ENCODE measurements at regions not wholly inside any gene's neighbourhood (a gene's known extent, or its start where the extent isn't known, plus 50 kb on each side); places are given as distances from the start of the nearest gene placed in this dataset.

GRCh38 chr1:234897390-234897749 lies 231.3 kb downstream of the TOMM20 start:
- TF ChIP-seq REST (IDR thresholded peaks at IDR 0.05; ENCODE audit: insufficient read depth in 1 of 2, low read depth in 2 of 2, low read length in 1 of 2) = no peak
- no peak for TF ChIP-seq TCF7L2 (IDR thresholded peaks at IDR 0.05; ENCODE audit: low read depth, low read length)
- no peak for TF ChIP-seq CTCF (IDR thresholded peaks at IDR 0.05)
- no peak for TF ChIP-seq POLR2AphosphoS5 (IDR thresholded peaks at IDR 0.05; ENCODE audit: low read depth, low read length)
- TF ChIP-seq SIN3A (IDR thresholded peaks at IDR 0.05; ENCODE audit: borderline replicate concordance, insufficient read depth, low read depth, low read length) = no peak
- Histone ChIP-seq H3K27ac (ENCODE audit: low read length) (peak overlapping the region; percentile 81), H3K4me1 (ENCODE audit: control insufficient read depth, insufficient read depth, low read length) (peaks cover 34% of the 10 kb centered on the region), H3K36me3 (ENCODE audit: control insufficient read depth, insufficient read depth, low read length) (no peaks in the 10 kb centered on the region), H3K9me3 (ENCODE audit: control insufficient read depth, insufficient read depth, low read depth, low read length) (no peaks in the 10 kb centered on the region), H3K27me3 (ENCODE audit: control insufficient read depth, insufficient read depth, low read length) (no peaks in the 10 kb centered on the region), H3K4me3 (ENCODE audit: low read depth in 2 of 2, low read length in 2 of 2) (no peak overlapping the region)
- in situ Hi-C loops (cut with HindIII; ENCODE audit: low pct_unique_long_range_greater_than_20kb, low sequenced_read_pairs) (no loop called here), intact Hi-C loops (cut with micrococcal nuclease; ENCODE audit: unreplicated experiment) (no loop called here)
- no peak for DNase-seq (ENCODE audit: low read depth, low spot score)
- ChIA-PET CTCF (no interaction called here), POLR2A (no interaction called here)
- no TSS peak for BruUV-seq (replicated peaks)
- no peak for ATAC-seq

GRCh38 chr1:234896477-234897389 lies 231.9 kb downstream of the TOMM20 start:
- CTCF ChIA-PET = no interaction called here
- Histone ChIP-seq H3K4me1 (ENCODE audit: control insufficient read depth, insufficient read depth, low read length) (peaks cover 40% of the 10 kb centered on the region), H3K27ac (ENCODE audit: low read length) (peak overlapping the region; percentile 81), H3K9me3 (ENCODE audit: control insufficient read depth, insufficient read depth, low read depth, low read length) (no peaks in the 10 kb centered on the region), H3K36me3 (ENCODE audit: control insufficient read depth, insufficient read depth, low read length) (no peaks in the 10 kb centered on the region), H3K27me3 (ENCODE audit: control insufficient read depth, insufficient read depth, low read length) (no peaks in the 10 kb centered on the region), H3K4me3 (ENCODE audit: low read depth in 2 of 2, low read length in 2 of 2) (no peak overlapping the region)
- no peak for TF ChIP-seq REST (IDR thresholded peaks at IDR 0.05; ENCODE audit: insufficient read depth in 1 of 2, low read depth in 2 of 2, low read length in 1 of 2)
- TF ChIP-seq CTCF (IDR thresholded peaks at IDR 0.05) = no peak
- TF ChIP-seq TCF7L2 (IDR thresholded peaks at IDR 0.05; ENCODE audit: low read depth, low read length) = 0 out of 2 replicates have a peak, but pooled peaks have one; percentile 25
- intact Hi-C loops (cut with micrococcal nuclease; ENCODE audit: unreplicated experiment) = no loop called here
- in situ Hi-C loops (cut with HindIII; ENCODE audit: low pct_unique_long_range_greater_than_20kb, low sequenced_read_pairs) = no loop called here
- POLR2A ChIA-PET = no interaction called here
- DNase-seq (ENCODE audit: low read depth, low spot score) (no peak), ATAC-seq (no peak)
- no TSS peak for BruUV-seq (replicated peaks)

Data from Panc1 (cell line).